ENCODE measurements at regions not wholly inside any gene's neighbourhood (a gene's known extent, or its start where the extent isn't known, plus 50 kb on each side); places are given as distances from the start of the nearest gene placed in this dataset.

DNA sequence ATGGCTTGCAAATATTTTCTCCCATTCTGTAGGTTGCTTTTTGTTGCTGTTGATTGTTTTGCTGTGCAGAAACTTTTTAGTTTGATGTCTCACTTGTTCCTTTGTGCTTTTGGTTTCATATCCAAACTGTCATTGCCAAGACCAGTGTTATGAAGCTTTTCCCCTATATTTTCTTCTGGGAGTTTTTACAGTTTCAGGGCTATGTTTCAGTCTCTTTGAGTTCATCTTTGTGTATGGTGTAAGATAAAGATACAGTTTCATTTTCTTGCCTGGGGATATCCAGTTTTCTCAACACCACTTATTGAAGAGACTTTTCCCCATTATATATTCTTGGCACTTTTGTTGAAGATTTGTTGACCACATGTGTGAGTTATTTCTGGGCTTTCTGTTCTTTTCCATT lies 139.9 kb downstream of the MRPL57 start:
- H3K27ac ChIP-seq (ENCODE audit: extremely low read length, insufficient read depth, low read length) = no peak overlapping the region
- H3K4me3 ChIP-seq (replicated peaks in 1 of 3; ENCODE audit: insufficient read depth in 1 of 3, low read depth in 2 of 3, low read length in 3 of 3) = no peak overlapping the region
- no peaks in the 10 kb centered on the region for H3K79me2 ChIP-seq (ENCODE audit: insufficient read depth, low read length)
- TF ChIP-seq TP53 (CRISPR knock-in tag; conservative IDR thresholded peaks at IDR 0.05) (no peak), RFX5 (IDR thresholded peaks at IDR 0.05; ENCODE audit: low read depth, low read length) (no peak), TFDP1 (CRISPR knock-in tag; IDR thresholded peaks at IDR 0.05; ENCODE audit: borderline replicate concordance) (no peak), ZBTB21 (CRISPR knock-in tag; IDR thresholded peaks at IDR 0.05) (no peak), ZFP62 (CRISPR knock-in tag; IDR thresholded peaks at IDR 0.05) (no peak), ZNF713 (CRISPR knock-in tag; IDR thresholded peaks at IDR 0.05) (no peak)
- TF ChIP-seq, protein P1, sequence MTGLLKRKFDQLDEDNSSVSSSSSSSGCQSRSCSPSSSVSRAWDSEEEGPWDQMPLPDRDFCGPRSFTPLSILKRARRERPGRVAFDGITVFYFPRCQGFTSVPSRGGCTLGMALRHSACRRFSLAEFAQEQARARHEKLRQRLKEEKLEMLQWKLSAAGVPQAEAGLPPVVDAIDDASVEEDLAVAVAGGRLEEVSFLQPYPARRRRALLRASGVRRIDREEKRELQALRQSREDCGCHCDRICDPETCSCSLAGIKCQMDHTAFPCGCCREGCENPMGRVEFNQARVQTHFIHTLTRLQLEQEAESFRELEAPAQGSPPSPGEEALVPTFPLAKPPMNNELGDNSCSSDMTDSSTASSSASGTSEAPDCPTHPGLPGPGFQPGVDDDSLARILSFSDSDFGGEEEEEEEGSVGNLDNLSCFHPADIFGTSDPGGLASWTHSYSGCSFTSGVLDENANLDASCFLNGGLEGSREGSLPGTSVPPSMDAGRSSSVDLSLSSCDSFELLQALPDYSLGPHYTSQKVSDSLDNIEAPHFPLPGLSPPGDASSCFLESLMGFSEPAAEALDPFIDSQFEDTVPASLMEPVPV (CRISPR knock-in tag; IDR thresholded peaks at IDR 0.05) = no peak
- TF ChIP-seq, protein P2, sequence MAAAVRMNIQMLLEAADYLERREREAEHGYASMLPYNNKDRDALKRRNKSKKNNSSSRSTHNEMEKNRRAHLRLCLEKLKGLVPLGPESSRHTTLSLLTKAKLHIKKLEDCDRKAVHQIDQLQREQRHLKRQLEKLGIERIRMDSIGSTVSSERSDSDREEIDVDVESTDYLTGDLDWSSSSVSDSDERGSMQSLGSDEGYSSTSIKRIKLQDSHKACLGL (CRISPR knock-in tag; IDR thresholded peaks at IDR 0.05) = no peak
- TF ChIP-seq, protein P3, sequence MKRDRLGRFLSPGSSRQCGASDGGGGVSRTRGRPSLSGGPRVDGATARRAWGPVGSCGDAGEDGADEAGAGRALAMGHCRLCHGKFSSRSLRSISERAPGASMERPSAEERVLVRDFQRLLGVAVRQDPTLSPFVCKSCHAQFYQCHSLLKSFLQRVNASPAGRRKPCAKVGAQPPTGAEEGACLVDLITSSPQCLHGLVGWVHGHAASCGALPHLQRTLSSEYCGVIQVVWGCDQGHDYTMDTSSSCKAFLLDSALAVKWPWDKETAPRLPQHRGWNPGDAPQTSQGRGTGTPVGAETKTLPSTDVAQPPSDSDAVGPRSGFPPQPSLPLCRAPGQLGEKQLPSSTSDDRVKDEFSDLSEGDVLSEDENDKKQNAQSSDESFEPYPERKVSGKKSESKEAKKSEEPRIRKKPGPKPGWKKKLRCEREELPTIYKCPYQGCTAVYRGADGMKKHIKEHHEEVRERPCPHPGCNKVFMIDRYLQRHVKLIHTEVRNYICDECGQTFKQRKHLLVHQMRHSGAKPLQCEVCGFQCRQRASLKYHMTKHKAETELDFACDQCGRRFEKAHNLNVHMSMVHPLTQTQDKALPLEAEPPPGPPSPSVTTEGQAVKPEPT (CRISPR knock-in tag; IDR thresholded peaks at IDR 0.05; ENCODE audit: low read depth) = no peak
- no peaks in the 10 kb centered on the region for H3K36me3 ChIP-seq (replicated peaks in 1 of 2; ENCODE audit: control insufficient read depth in 1 of 2, insufficient read depth in 2 of 2, low read length in 2 of 2)
- intact Hi-C loops (cut with micrococcal nuclease; ENCODE audit: unreplicated experiment) = no loop called here
- ATAC-seq (no peak), DNase-seq (ENCODE audit: low spot score) (no peak), FAIRE-seq (no peak)
- no TSS peak for BruUV-seq (replicated peaks)
- no peaks in the 10 kb centered on the region for H4K20me1 ChIP-seq (ENCODE audit: insufficient read depth, low read length)
- CTCF ChIA-PET (ENCODE audit: low intra/inter-chr PET ratio, low total read pairs) = no interaction called here
- H3K9me3 ChIP-seq (ENCODE audit: low read length) = no peaks in the 10 kb centered on the region
- POLR2A ChIA-PET = no interaction called here
- H3K4me1 ChIP-seq (ENCODE audit: insufficient read depth, low read length) = no peaks in the 10 kb centered on the region
- in situ Hi-C loops (cut with HindIII; ENCODE audit: extremely low pct_ligation_motif_present, low pct_unique_long_range_greater_than_20kb) = no loop called here
- no peak overlapping the region for H3K4me2 ChIP-seq (ENCODE audit: low read depth, low read length)
- no peak overlapping the region for H2AFZ ChIP-seq (ENCODE audit: low read length)
- H3K27me3 ChIP-seq (ENCODE audit: control insufficient read depth in 1 of 2, insufficient read depth in 2 of 2, low read length in 2 of 2) = no peaks in the 10 kb centered on the region
- H3K9ac ChIP-seq (ENCODE audit: insufficient read depth, low read depth, low read length) = no peak overlapping the region
